ENCODE measurements at regions not wholly inside any gene's neighbourhood (a gene's known extent, or its start where the extent isn't known, plus 50 kb on each side); places are given as distances from the start of the nearest gene placed in this dataset.

DNA sequence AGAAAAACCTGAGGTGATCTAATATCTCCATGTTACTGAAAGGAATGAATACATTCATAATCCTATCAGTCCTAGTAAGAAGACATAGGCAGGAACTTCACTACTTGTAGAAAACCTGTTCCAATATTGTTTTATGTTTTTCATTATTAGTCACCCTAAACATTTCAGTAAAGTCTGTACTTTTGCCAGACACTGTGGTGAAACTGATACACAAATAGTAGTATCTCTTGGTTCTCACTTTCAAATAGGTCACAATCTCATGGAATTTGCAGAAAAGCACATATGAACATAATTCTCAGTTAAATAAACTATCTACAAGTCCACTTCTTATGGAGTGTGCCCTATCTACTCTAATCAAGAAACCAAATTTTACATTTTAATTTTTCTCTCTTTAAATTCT is 88.3 kb upstream of the PCDH9 start:
- TF ChIP-seq EZH2 (IDR thresholded peaks at IDR 0.05; ENCODE audit: low read depth, low read length, severe bottlenecking) (no peak), POLR2AphosphoS5 (IDR thresholded peaks at IDR 0.05; ENCODE audit: low read depth, low read length) (no peak), EGR1 (IDR thresholded peaks at IDR 0.05; ENCODE audit: borderline replicate concordance, low read depth, low read length) (no peak), TAF1 (IDR thresholded peaks at IDR 0.05; ENCODE audit: low read depth, low read length) (no peak), ZNF274 (IDR thresholded peaks at IDR 0.05; ENCODE audit: borderline replicate concordance, extremely low read depth, low read length) (no peak)

Data from H1 (cell line).